Left renal pelvis (tissue), 4 donors: ENCODE measurements at regions not wholly inside any gene's neighbourhood (a gene's known extent, or its start where the extent isn't known, plus 50 kb on each side); places are given as distances from the start of the nearest gene placed in this dataset.
"Not testable (repeated sequence)": the region's sequence is repeated elsewhere in the genome, so short reads cannot be mapped to it uniquely, and the experiment has no call there.

Experiments used
- DNase-seq, 4 donors: peaks; one replicate each; pipeline ENCODE4 v3.0.0-alpha.2; 2013; ENCODE audit warnings: low read depth in 4 of 4, low spot score in 3 of 4

- no peak for DNase-seq
Measured at GRCh38 chr12:131386167-131386521, 324.7 kb upstream of the SFSWAP start.

DNA sequence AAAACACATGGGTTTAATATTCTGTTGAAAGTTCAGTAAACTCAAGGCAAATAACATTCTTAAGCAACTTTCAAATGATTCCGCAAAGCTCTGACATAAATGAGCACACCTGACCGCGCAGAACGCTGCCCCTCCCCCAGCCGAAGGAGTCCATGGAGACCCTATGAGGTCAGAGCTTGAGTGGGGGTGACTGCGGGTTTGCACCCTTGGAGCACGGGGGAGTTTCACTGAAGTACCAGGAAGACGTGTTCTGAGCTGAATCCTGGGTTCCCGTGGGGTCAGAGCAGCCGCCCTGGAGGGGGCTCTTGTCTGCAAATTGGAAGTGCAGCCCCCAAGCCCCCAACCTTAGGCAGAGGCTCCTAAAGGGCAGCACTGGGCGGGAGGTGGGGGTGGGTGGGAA, 324.1 kb upstream of the SFSWAP start:
- no peak for DNase-seq

DNA sequence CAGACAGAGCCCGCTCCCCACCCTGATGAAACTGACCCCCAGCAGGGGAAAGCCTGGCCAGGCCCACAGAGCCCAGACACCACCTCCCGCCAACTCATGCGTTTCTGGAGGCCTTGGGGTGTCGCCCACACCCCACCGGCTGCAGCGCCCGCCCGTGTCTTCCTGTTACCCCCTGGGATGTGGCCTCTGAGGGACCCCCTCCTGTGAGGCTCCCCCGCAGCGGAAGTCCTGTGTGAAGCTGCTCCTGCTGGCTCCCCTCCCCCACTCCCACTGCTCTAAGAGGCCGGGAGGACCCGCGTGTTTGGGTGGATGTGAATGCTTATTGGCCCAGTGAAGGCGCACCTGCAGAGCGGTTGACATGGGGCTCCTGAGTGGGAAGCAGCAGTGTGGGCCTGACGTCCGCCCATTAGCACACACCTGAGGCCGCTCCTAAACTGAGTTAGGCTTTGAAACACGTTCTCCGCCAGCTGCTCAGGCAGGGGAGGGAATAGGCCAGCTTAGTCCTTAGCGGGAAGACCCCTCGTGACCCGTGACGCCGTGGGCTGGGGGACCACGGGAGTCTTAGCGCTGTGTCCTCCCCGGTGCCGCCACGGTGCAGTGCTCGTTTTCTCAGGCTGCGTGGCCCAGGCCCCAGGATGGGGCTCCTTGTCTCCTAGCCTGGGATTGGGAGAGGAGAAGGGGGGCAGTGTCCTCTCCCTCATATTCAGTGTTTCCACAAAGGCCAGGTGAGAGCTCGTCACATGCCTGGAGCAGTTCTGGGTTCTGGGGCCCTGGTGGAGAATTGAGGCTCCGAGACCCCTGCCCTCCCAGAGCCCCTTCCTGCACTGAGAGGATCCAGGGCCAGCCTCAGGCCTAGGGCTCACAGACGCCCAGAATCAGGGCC, 323.4 kb upstream of the SFSWAP start:
- DNase-seq = no peak

- DNase-seq = not testable (repeated sequence)
Measured at GRCh38 chr12:131388164-131389053, 322.5 kb upstream of the SFSWAP start.

GRCh38 chr12:131389054-131390013, 321.6 kb upstream of the SFSWAP start:
- no peak for DNase-seq

GRCh38 chr12:131390412-131391334, 320.2 kb upstream of the SFSWAP start:
- DNase-seq = peak; percentile 29 to 69 (median 44)

GRCh38 chr12:131391399-131391798, 319.5 kb upstream of the SFSWAP start:
- no peak for DNase-seq

DNA sequence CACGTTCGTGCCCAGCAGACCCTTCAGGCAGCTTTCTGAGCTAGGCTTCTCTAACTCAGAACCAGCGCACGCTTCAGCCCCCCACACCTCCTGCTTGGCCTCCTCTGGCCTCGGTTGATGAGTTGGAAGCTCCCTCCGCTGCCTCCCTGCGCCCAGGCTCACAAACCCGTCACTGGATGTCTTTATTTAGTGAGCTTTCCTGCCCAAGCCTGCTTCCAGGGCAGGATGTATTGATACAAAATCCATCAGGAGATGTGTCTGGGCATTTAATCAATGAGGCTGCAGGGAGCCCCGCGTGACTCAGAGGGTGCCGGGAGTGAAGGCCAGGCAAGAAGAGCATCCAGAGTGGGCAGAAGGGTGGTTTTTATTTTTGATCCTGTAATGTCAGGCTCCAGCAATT, 316.1 kb upstream of the SFSWAP start:
- not testable (repeated sequence) for DNase-seq

DNA sequence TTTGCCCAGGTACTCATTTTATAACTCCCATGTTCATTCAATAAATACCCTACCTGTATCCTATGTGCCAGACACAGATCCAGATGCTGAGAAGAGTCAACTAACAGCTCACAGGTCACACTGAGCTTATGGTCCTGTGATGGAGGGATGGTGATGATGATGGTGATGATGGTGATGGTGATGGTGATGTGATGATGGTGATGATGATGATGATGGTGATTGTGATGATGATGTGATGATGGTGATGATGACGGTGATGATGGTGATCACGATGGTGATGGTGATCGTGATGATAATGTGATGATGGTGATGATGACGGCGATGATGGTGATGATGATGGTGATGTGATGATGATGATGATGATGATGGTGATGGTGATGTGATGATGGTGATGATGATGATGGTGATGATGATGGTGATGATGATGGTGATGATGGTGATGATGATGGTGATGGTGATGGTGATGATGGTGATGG, 315.6 kb upstream of the SFSWAP start:
- DNase-seq = not testable (repeated sequence)

GRCh38 chr12:131395971-131396573, 314.8 kb upstream of the SFSWAP start:
- DNase-seq = no peak

- DNase-seq = no peak
Measured at GRCh38 chr12:131397493-131398181, 313.3 kb upstream of the SFSWAP start.

GRCh38 chr12:131399000-131399399, 311.9 kb upstream of the SFSWAP start:
- DNase-seq = no peak

- not testable (repeated sequence) for DNase-seq
Measured at GRCh38 chr12:131400668-131401294, 310.1 kb upstream of the SFSWAP start.

- not testable (repeated sequence) for DNase-seq
Measured at GRCh38 chr12:131401907-131402633, 308.8 kb upstream of the SFSWAP start.

- no peak for DNase-seq
Measured at GRCh38 chr12:131402781-131403396, 308.0 kb upstream of the SFSWAP start.

DNA sequence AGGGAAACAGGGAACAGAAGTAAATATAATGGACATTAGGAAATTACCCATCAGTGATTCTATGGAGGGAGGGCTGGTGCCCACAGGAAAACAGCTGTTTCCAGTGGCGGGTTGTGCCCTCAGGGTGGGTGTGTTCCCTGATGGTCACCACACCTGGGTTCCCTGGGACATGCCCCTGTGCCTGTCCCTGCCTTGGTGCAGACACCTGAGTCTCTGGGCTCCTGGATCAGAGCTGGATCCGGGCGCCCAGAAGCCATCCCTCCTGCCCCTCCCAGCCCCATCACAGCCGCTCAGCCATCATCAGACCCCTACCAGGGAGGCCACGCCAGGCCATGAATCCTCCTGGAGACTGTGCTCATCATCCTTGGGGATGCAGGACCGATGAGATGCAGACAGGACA, 307.2 kb upstream of the SFSWAP start:
- DNase-seq = no peak

GRCh38 chr12:131404705-131405104, 306.2 kb upstream of the SFSWAP start:
- no peak for DNase-seq
